HCT116 (cell line): ENCODE measurements at regions not wholly inside any gene's neighbourhood (a gene's known extent, or its start where the extent isn't known, plus 50 kb on each side); places are given as distances from the start of the nearest gene placed in this dataset.
"Not testable (repeated sequence)": the region's sequence is repeated elsewhere in the genome, so short reads cannot be mapped to it uniquely, and the experiment has no call there.

Source experiments
- ATAC-seq: fragments of 200-7000 bp; cut with Tn5 transposase; 2 replicates; pipeline ENCODE4 v1.9.1; 2020; ENCODE audit warnings: mild to moderate bottlenecking, moderate library complexity
- BruUV-seq: library from RNA; stranded (reverse); fragments of 400-500 nt; replicated peaks from 2 replicates; lab custom pipeline; 2021; lab: Mats Ljungman, UMichigan
- CTCF ChIA-PET: fragments of 300-600 bp; sonication (Branson Sonifier 250); formaldehyde crosslinking; loops from one replicate; lab custom pipeline; 2021; ENCODE audit warnings: antibody characterized with exemption; lab: Charles Lee
- POLR2A ChIA-PET: fragments of 300-600, 350-600 bp; sonication (Branson Sonifier 250); formaldehyde crosslinking; loops from one replicate; lab custom pipeline; 2021; ENCODE audit warnings: antibody characterized with exemption; lab: Charles Lee
- RAD21 ChIA-PET, 2 experiments: fragments of 300-600 bp; sonication (Branson Sonifier 250); formaldehyde crosslinking; loops; one replicate each; lab custom pipeline; 2023; ENCODE audit warnings: low total read pairs in 2 of 2; ENCODE audit not compliant: uncharacterized antibody in 2 of 2, unreplicated experiment in 2 of 2, low non-redundant PET in 1 of 2; lab: Charles Lee
- DNase-seq: peaks from one replicate; pipeline ENCODE4 v3.0.0-alpha.2; 2010; ENCODE audit warnings: low read depth, low spot score
- H2AFZ ChIP-seq: fragments of 200-600 bp; shearing (Covaris generic), sonication (generic); 2 replicates; pipeline ENCODE4 v1.6.1; 2017; ENCODE audit warnings: low read depth, mixed run types, mixed read lengths, antibody characterized with exemption, low read length; ENCODE audit not compliant: poor library complexity, severe bottlenecking
- H3K27ac ChIP-seq: 2 replicates; pipeline ENCODE4 v1.5.1; 2012; ENCODE audit warnings: low read depth, low read length
- H3K27me3 ChIP-seq: fragments of 200-600 bp; sonication (generic); 2 replicates; pipeline ENCODE4 v1.6.1; 2016; ENCODE audit warnings: mixed run types, low read length, mixed read lengths; ENCODE audit not compliant: insufficient read depth
- H3K36me3 ChIP-seq, 2 experiments: fragments of 200-500 bp in 1 of 2; fragments of 200-600 bp in 1 of 2; sonication (Bioruptor generic) in 1 of 2; sonication (generic) in 1 of 2; 2 replicates each; pipeline versions ENCODE4 v1.5.1 to v1.6.1; 2014 to 2016; ENCODE audit warnings: low read length in 2 of 2, inconsistent platforms in 1 of 2, mixed read lengths in 1 of 2, mixed run types in 1 of 2; ENCODE audit not compliant: insufficient read depth in 2 of 2, control insufficient read depth in 1 of 2
- H3K4me1 ChIP-seq, 2 experiments: fragments of 200-600 bp in 1 of 2; sonication (generic) in 1 of 2; 2 replicates each; pipeline versions ENCODE4 v1.5.1 to v1.6.1; 2012 to 2017; ENCODE audit warnings: low read length in 2 of 2, inconsistent platforms in 1 of 2, mild to moderate bottlenecking in 1 of 2, mixed read lengths in 1 of 2, mixed run types in 1 of 2, moderate library complexity in 1 of 2; ENCODE audit not compliant: insufficient read depth in 2 of 2, control insufficient read depth in 1 of 2
- H3K4me2 ChIP-seq: fragments of 200-600 bp; sonication (generic); 2 replicates; pipeline ENCODE4 v1.6.1; 2017; ENCODE audit warnings: mixed run types, low read length, mixed read lengths
- H3K4me3 ChIP-seq, 2 experiments: fragments of 200-600 bp in 1 of 2; sonication (generic) in 1 of 2; replicated peaks in 1 of 2; 2 replicates each; pipeline ENCODE4 v1.5.1; 2011 to 2016; ENCODE audit warnings: low read length in 2 of 2, control low read depth in 1 of 2, low read depth in 1 of 2, mild to moderate bottlenecking in 1 of 2, mixed read lengths in 1 of 2, mixed run types in 1 of 2
- H3K79me2 ChIP-seq: fragments of 200-600 bp; sonication (generic); 2 replicates; pipeline ENCODE4 v1.6.1; 2017; ENCODE audit warnings: mild to moderate bottlenecking, mixed run types, low read length, moderate library complexity, mixed read lengths; ENCODE audit not compliant: insufficient read depth
- H3K9ac ChIP-seq: fragments of 200-600 bp; sonication (generic); 2 replicates; pipeline ENCODE4 v1.6.1; 2016; ENCODE audit warnings: low read length, mixed read lengths
- H3K9me2 ChIP-seq: fragments of 200-600 bp; sonication (generic), shearing (Covaris generic); 2 replicates; pipeline ENCODE4 v1.6.1; 2017; ENCODE audit warnings: mixed run types, mild to moderate bottlenecking, moderate library complexity; ENCODE audit not compliant: insufficient read depth
- H3K9me3 ChIP-seq, 2 experiments: fragments of 200-500 bp in 1 of 2; fragments of 200-600 bp in 1 of 2; sonication (Bioruptor generic) in 1 of 2; sonication (generic) in 1 of 2; 2 replicates each; pipeline ENCODE4 v1.6.1; 2014 to 2017; ENCODE audit warnings: low read length in 2 of 2, mixed read lengths in 2 of 2, inconsistent platforms in 1 of 2, low read depth in 1 of 2, mild to moderate bottlenecking in 1 of 2, mixed run types in 1 of 2, moderate library complexity in 1 of 2; ENCODE audit not compliant: control insufficient read depth in 1 of 2, insufficient read depth in 1 of 2
- H4K20me1 ChIP-seq: fragments of 200-600 bp; sonication (generic), shearing (Covaris generic); 2 replicates; pipeline ENCODE4 v1.6.1; 2017; ENCODE audit warnings: mixed run types, mild to moderate bottlenecking, moderate library complexity; ENCODE audit not compliant: insufficient read depth
- intact Hi-C: fragments of 100-400 bp; cut with micrococcal nuclease; formaldehyde crosslinking; loops from 2 replicates; pipeline ENCODE4 v1.10.0; 2022

GRCh38 chr14:19167454-19168190 is 200.4 kb downstream of the POTEM start:
- intact Hi-C loops, H3K27ac ChIP-seq, H3K4me3 ChIP-seq, RAD21 ChIA-PET, H3K4me2 ChIP-seq, POLR2A ChIA-PET, CTCF ChIA-PET, H3K36me3 ChIP-seq, ATAC-seq, H3K4me1 ChIP-seq, H3K27me3 ChIP-seq, H2AFZ ChIP-seq, H4K20me1 ChIP-seq, H3K9me2 ChIP-seq, BruUV-seq, H3K79me2 ChIP-seq, DNase-seq, H3K9ac ChIP-seq: not testable (repeated sequence)
- peaks cover 3 to 12% of the 10 kb centered on the region in 2 experiments; a peak in 2 of 4 replicates for H3K9me3 ChIP-seq

DNA sequence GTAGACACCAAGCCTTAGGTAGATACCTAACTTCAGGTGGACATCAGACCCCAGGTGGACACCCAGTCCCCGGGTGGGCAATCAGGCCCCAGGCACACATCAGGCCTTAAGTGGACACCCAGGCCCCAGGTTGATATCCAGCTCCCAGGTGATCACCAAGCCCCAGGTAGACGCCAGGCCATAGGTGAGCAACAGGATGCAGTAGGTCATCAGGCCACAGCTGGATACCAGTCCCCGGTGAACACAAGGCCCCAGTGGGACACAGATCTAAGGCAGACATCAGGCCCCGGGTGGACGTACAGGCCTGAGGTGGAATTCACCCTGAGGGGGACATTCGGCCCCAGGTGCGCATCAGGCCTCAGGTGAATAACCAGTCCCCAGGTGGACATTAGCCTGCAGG is 201.0 kb downstream of the POTEM start:
- RAD21 ChIA-PET, DNase-seq, H3K27me3 ChIP-seq, H3K9me2 ChIP-seq, H3K4me1 ChIP-seq, ATAC-seq, H3K4me2 ChIP-seq, intact Hi-C loops, POLR2A ChIA-PET, BruUV-seq, H2AFZ ChIP-seq, H3K9ac ChIP-seq, H4K20me1 ChIP-seq, CTCF ChIA-PET, H3K27ac ChIP-seq, H3K36me3 ChIP-seq, H3K79me2 ChIP-seq, H3K4me3 ChIP-seq: not testable (repeated sequence)
- peaks cover 3 to 12% of the 10 kb centered on the region in 2 experiments; a peak in 2 of 4 replicates for H3K9me3 ChIP-seq

GRCh38 chr14:19169561-19170362 is 202.5 kb downstream of the POTEM start:
- H4K20me1 ChIP-seq, H3K4me1 ChIP-seq, H3K9me2 ChIP-seq, H3K79me2 ChIP-seq, H3K4me2 ChIP-seq, H3K36me3 ChIP-seq, POLR2A ChIA-PET, RAD21 ChIA-PET, H3K27me3 ChIP-seq, BruUV-seq, intact Hi-C loops, DNase-seq, H3K27ac ChIP-seq, H2AFZ ChIP-seq, H3K9ac ChIP-seq, CTCF ChIA-PET, ATAC-seq, H3K4me3 ChIP-seq: not testable (repeated sequence)
- peaks cover 3 to 12% of the 10 kb centered on the region in 2 experiments; a peak in 2 of 4 replicates for H3K9me3 ChIP-seq

- H2AFZ ChIP-seq, BruUV-seq, CTCF ChIA-PET, H3K9me2 ChIP-seq, H3K4me1 ChIP-seq, H3K36me3 ChIP-seq, H3K27ac ChIP-seq, H4K20me1 ChIP-seq, H3K27me3 ChIP-seq, H3K79me2 ChIP-seq, H3K4me3 ChIP-seq, intact Hi-C loops, POLR2A ChIA-PET, RAD21 ChIA-PET, H3K9ac ChIP-seq, H3K4me2 ChIP-seq, ATAC-seq, DNase-seq: not testable (repeated sequence)
- H3K9me3 ChIP-seq: peaks cover 3 to 10% of the 10 kb centered on the region in 2 experiments; a peak in 2 of 4 replicates
Measured at GRCh38 chr14:19172745-19173144, 205.5 kb downstream of the POTEM start.
